ENCODE measurements at regions not wholly inside any gene's neighbourhood (a gene's known extent, or its start where the extent isn't known, plus 50 kb on each side); places are given as distances from the start of the nearest gene placed in this dataset.
A peak's percentile ranks its signal among the peaks of the same experiment; 100 is the strongest.

GRCh38 chr3:3516384-3516783, 282.8 kb upstream of the LRRN1 start:
- H4K8ac ChIP-seq (ENCODE audit: low read depth, low read length), result no peak overlapping the region
- H3K18ac ChIP-seq (ENCODE audit: low read length), result no peak overlapping the region
- H4K12ac ChIP-seq (ENCODE audit: low read depth, low read length), result no peak overlapping the region
- H4K91ac ChIP-seq (ENCODE audit: low read depth, low read length), result no peak overlapping the region
- no peak overlapping the region for H2BK5ac ChIP-seq (ENCODE audit: low read depth, low read length, poor library complexity)
- no peaks in the 10 kb centered on the region for H3K27me3 ChIP-seq (ENCODE audit: insufficient read depth, low read length)
- no peaks in the 10 kb centered on the region for H3K36me3 ChIP-seq (ENCODE audit: control insufficient read depth in 1 of 2, insufficient read depth in 2 of 2, low read length in 2 of 2)
- no peak overlapping the region for H3K9ac ChIP-seq (ENCODE audit: low read length)
- no peak overlapping the region for H3K4me3 ChIP-seq (ENCODE audit: low read depth, low read length)
- H3K9me3 ChIP-seq (ENCODE audit: insufficient read depth, low read depth, low read length), result no peaks in the 10 kb centered on the region
- H2AFZ ChIP-seq (ENCODE audit: insufficient read depth, low read length, poor library complexity), result no peak overlapping the region
- H3K27ac ChIP-seq (ENCODE audit: low read depth, low read length), result no peak overlapping the region
- no peak overlapping the region for H3K4ac ChIP-seq (ENCODE audit: low read depth, low read length)
- no peak for DNase-seq
- H2AK5ac ChIP-seq (ENCODE audit: low read length), result no peak overlapping the region
- peak overlapping the region; percentile 79 for H2BK12ac ChIP-seq (ENCODE audit: low read length)
- H3K23ac ChIP-seq (ENCODE audit: low read length), result no peak overlapping the region
- no peaks in the 10 kb centered on the region for H3K79me1 ChIP-seq (ENCODE audit: low read length)
- H3K14ac ChIP-seq (ENCODE audit: low read length), result no peak overlapping the region
- no peaks in the 10 kb centered on the region for H3K79me2 ChIP-seq (ENCODE audit: control insufficient read depth, insufficient read depth, low read length, poor library complexity)
- H3K4me2 ChIP-seq (ENCODE audit: low read length), result no peak overlapping the region
- no peak overlapping the region for H2BK120ac ChIP-seq (ENCODE audit: insufficient read depth, low read length, poor library complexity)
- H3K4me1 ChIP-seq (ENCODE audit: control insufficient read depth in 1 of 2, insufficient read depth in 2 of 2, low read length in 2 of 2), result peaks cover 0 to 2% of the 10 kb centered on the region in 2 experiments

GRCh38 chr3:3509665-3510064, 289.6 kb upstream of the LRRN1 start:
- Histone ChIP-seq H4K8ac (ENCODE audit: low read depth, low read length) (no peak overlapping the region), H3K4ac (ENCODE audit: low read depth, low read length) (no peak overlapping the region), H2BK120ac (ENCODE audit: insufficient read depth, low read length, poor library complexity) (no peak overlapping the region), H3K23ac (ENCODE audit: low read length) (no peak overlapping the region), H3K27ac (ENCODE audit: low read depth, low read length) (no peak overlapping the region), H2BK5ac (ENCODE audit: low read depth, low read length, poor library complexity) (no peak overlapping the region), H3K4me1 (ENCODE audit: control insufficient read depth in 1 of 2, insufficient read depth in 2 of 2, low read length in 2 of 2) (peaks cover 4 to 13% of the 10 kb centered on the region in 2 experiments), H4K12ac (ENCODE audit: low read depth, low read length) (no peak overlapping the region), H2AK5ac (ENCODE audit: low read length) (no peak overlapping the region), H3K9ac (ENCODE audit: low read length) (no peak overlapping the region), H3K18ac (ENCODE audit: low read length) (no peak overlapping the region), H3K4me3 (ENCODE audit: low read depth, low read length) (no peak overlapping the region), H2BK12ac (ENCODE audit: low read length) (peak overlapping the region; percentile 15), H3K79me2 (ENCODE audit: control insufficient read depth, insufficient read depth, low read length, poor library complexity) (no peaks in the 10 kb centered on the region), H3K9me3 (ENCODE audit: insufficient read depth, low read depth, low read length) (no peaks in the 10 kb centered on the region), H3K14ac (ENCODE audit: low read length) (no peak overlapping the region), H3K27me3 (ENCODE audit: insufficient read depth, low read length) (no peaks in the 10 kb centered on the region), H2AFZ (ENCODE audit: insufficient read depth, low read length, poor library complexity) (no peak overlapping the region), H3K79me1 (ENCODE audit: low read length) (peaks cover 10% of the 10 kb centered on the region), H3K4me2 (ENCODE audit: low read length) (peak overlapping the region; percentile 8), H4K91ac (ENCODE audit: low read depth, low read length) (no peak overlapping the region), H3K36me3 (ENCODE audit: control insufficient read depth in 1 of 2, insufficient read depth in 2 of 2, low read length in 2 of 2) (no peaks in the 10 kb centered on the region)
- DNase-seq, result no peak
- WGBS (ENCODE audit: extremely low coverage, insufficient coverage, insufficient read length), result no CpG with 5 or more reads among the region's 6 CpGs

GRCh38 chr3:3504686-3505085, 294.5 kb upstream of the LRRN1 start:
- H3K14ac ChIP-seq (ENCODE audit: low read length), result no peak overlapping the region
- H3K23ac ChIP-seq (ENCODE audit: low read length), result no peak overlapping the region

GRCh38 chr3:3503411-3503810, 295.8 kb upstream of the LRRN1 start:
- H2AK5ac ChIP-seq (ENCODE audit: low read length), result no peak overlapping the region
- no peak overlapping the region for H2BK5ac ChIP-seq (ENCODE audit: low read depth, low read length, poor library complexity)
- WGBS (ENCODE audit: extremely low coverage, insufficient coverage, insufficient read length), result no CpG with 5 or more reads among the region's 4 CpGs

More at GRCh38 chr3:3504686-3505085, 294.5 kb upstream of the LRRN1 start:
- no peaks in the 10 kb centered on the region for H3K9me3 ChIP-seq (ENCODE audit: insufficient read depth, low read depth, low read length)
- H3K4me3 ChIP-seq (ENCODE audit: low read depth, low read length), result no peak overlapping the region
- no peaks in the 10 kb centered on the region for H3K36me3 ChIP-seq (ENCODE audit: control insufficient read depth in 1 of 2, insufficient read depth in 2 of 2, low read length in 2 of 2)
- no peak overlapping the region for H3K4me2 ChIP-seq (ENCODE audit: low read length)
- peak overlapping the region; percentile 52 for H2BK5ac ChIP-seq (ENCODE audit: low read depth, low read length, poor library complexity)
- H2AFZ ChIP-seq (ENCODE audit: insufficient read depth, low read length, poor library complexity), result no peak overlapping the region
- peak in 1 of 2 donors; percentile 34 for DNase-seq
- peak overlapping the region; percentile 96 for H2BK12ac ChIP-seq (ENCODE audit: low read length)
- H4K91ac ChIP-seq (ENCODE audit: low read depth, low read length), result peak overlapping the region; percentile 43
- H4K12ac ChIP-seq (ENCODE audit: low read depth, low read length), result no peak overlapping the region
- WGBS (ENCODE audit: extremely low coverage, insufficient coverage, insufficient read length), result no CpG with 5 or more reads among the region's 1 CpG
- H3K79me2 ChIP-seq (ENCODE audit: control insufficient read depth, insufficient read depth, low read length, poor library complexity), result no peaks in the 10 kb centered on the region
- peak overlapping the region; percentile 72 for H3K18ac ChIP-seq (ENCODE audit: low read length)
- peak overlapping the region; percentile 59 for H2AK5ac ChIP-seq (ENCODE audit: low read length)
- peaks cover 3 to 13% of the 10 kb centered on the region in 2 experiments for H3K4me1 ChIP-seq (ENCODE audit: control insufficient read depth in 1 of 2, insufficient read depth in 2 of 2, low read length in 2 of 2)
- no peak overlapping the region for H2BK120ac ChIP-seq (ENCODE audit: insufficient read depth, low read length, poor library complexity)
- H3K4ac ChIP-seq (ENCODE audit: low read depth, low read length), result peak overlapping the region; percentile 71
- H3K27me3 ChIP-seq (ENCODE audit: insufficient read depth, low read length), result no peaks in the 10 kb centered on the region
- H3K79me1 ChIP-seq (ENCODE audit: low read length), result peaks cover 10% of the 10 kb centered on the region
- H3K9ac ChIP-seq (ENCODE audit: low read length), result no peak overlapping the region
- H3K27ac ChIP-seq (ENCODE audit: low read depth, low read length), result no peak overlapping the region
- no peak overlapping the region for H4K8ac ChIP-seq (ENCODE audit: low read depth, low read length)

More at GRCh38 chr3:3503411-3503810, 295.8 kb upstream of the LRRN1 start:
- no peak overlapping the region for H4K91ac ChIP-seq (ENCODE audit: low read depth, low read length)
- no peak overlapping the region for H3K23ac ChIP-seq (ENCODE audit: low read length)
- no peak for DNase-seq
- no peak overlapping the region for H4K12ac ChIP-seq (ENCODE audit: low read depth, low read length)
- H3K4me1 ChIP-seq (ENCODE audit: control insufficient read depth in 1 of 2, insufficient read depth in 2 of 2, low read length in 2 of 2), result peaks cover 2 to 10% of the 10 kb centered on the region in 2 experiments
- no peak overlapping the region for H3K4me2 ChIP-seq (ENCODE audit: low read length)
- H2AFZ ChIP-seq (ENCODE audit: insufficient read depth, low read length, poor library complexity), result no peak overlapping the region
- H3K27ac ChIP-seq (ENCODE audit: low read depth, low read length), result no peak overlapping the region
- no peaks in the 10 kb centered on the region for H3K9me3 ChIP-seq (ENCODE audit: insufficient read depth, low read depth, low read length)
- no peaks in the 10 kb centered on the region for H3K36me3 ChIP-seq (ENCODE audit: control insufficient read depth in 1 of 2, insufficient read depth in 2 of 2, low read length in 2 of 2)
- H2BK120ac ChIP-seq (ENCODE audit: insufficient read depth, low read length, poor library complexity), result no peak overlapping the region
- H3K14ac ChIP-seq (ENCODE audit: low read length), result no peak overlapping the region
- H3K79me1 ChIP-seq (ENCODE audit: low read length), result peaks cover 8% of the 10 kb centered on the region
- no peak overlapping the region for H3K4ac ChIP-seq (ENCODE audit: low read depth, low read length)
- no peak overlapping the region for H2BK12ac ChIP-seq (ENCODE audit: low read length)
- H4K8ac ChIP-seq (ENCODE audit: low read depth, low read length), result no peak overlapping the region
- H3K4me3 ChIP-seq (ENCODE audit: low read depth, low read length), result no peak overlapping the region
- H3K27me3 ChIP-seq (ENCODE audit: insufficient read depth, low read length), result no peaks in the 10 kb centered on the region
- H3K18ac ChIP-seq (ENCODE audit: low read length), result no peak overlapping the region
- no peaks in the 10 kb centered on the region for H3K79me2 ChIP-seq (ENCODE audit: control insufficient read depth, insufficient read depth, low read length, poor library complexity)
- H3K9ac ChIP-seq (ENCODE audit: low read length), result no peak overlapping the region

Measured in trophoblast cell (in vitro differentiated cells and primary cell).